Stimulated activated CD8-positive, alpha-beta memory T cell treated with anti-CD3 and anti-CD28 coated beads, Interleukin-15, amount 100 ng/mL, for 4 hours (primary cell): ENCODE measurements at regions not wholly inside any gene's neighbourhood (a gene's known extent, or its start where the extent isn't known, plus 50 kb on each side); places are given as distances from the start of the nearest gene placed in this dataset.
"Not testable (repeated sequence)": the region's sequence is repeated elsewhere in the genome, so short reads cannot be mapped to it uniquely, and the experiment has no call there.

Experiments
- DNase-seq, 2 donors: peaks; one replicate each; pipeline ENCODE4 v3.0.0-alpha.2; 2020; ENCODE audit warnings: low read depth in 2 of 2

GRCh38 chr2:17135619-17136018 is 382.6 kb downstream of the RAD51AP2 start:
- no peak for DNase-seq

DNA sequence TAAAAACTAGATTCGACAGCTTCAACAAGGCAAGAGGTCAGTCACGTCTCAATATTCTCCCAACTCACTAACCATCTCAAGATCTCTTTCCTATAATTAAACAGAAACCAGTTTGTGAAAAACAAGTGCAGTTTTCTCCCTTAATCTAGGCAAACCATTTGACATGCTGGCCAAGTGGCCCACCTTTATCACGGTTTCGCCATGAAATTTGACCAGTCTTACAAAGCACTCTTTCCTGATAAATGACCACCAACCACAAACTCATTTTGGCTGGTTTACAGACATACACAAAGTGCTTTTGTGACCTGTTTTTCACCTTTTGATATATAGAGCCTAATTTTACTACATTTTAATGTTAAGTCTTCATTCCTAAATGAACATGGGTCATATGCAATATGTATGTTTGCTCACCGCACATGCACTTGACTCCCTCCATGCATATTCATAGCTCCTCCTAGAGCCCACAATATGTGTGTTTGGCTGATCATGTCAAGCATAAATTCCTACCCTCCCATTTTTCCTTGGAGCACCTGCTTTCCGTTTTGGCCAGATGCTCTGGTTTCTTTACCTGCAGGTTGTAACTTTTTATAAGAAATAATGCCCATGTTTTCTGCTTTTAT is 385.1 kb downstream of the RAD51AP2 start:
- DNase-seq = no peak

GRCh38 chr2:17130627-17131026 is 387.6 kb downstream of the RAD51AP2 start:
- not testable (repeated sequence) for DNase-seq

- no peak for DNase-seq
These were observed 392.1 kb downstream of the RAD51AP2 start for GRCh38 chr2:17125989-17126620.

DNA sequence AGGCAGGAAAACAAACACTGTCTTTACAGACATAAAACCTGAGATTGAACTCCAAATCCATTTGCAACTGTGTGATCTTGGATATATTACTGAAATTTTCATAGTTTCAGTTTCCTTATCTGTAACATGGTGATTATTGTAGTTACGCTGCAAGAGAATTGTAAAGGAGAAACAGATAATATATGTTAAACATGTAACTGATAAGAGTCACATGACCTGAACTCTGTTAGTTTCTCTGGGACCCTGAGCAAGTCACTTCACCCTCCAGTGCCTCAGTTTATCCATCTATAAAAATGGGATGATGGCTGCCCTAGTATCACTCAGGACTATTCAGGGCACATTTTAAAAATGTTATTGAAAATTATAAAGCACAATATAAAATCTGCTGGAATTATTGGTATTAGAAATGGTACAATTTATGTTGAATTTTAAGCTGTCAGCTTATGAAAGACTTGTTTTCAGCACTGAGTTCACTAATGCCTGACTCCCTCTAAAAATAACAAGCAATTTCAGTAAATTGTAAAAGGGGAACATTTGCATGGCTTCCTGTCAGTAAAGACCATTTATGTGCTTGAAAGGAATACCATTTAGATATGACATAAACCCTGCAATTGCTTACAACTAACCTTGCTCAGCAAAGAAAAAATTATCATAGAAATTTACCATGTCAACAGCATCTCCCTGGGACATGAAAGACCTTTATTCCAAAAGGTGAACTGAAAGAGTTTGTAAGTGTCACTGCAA is 393.5 kb downstream of the RAD51AP2 start:
- no peak for DNase-seq

DNA sequence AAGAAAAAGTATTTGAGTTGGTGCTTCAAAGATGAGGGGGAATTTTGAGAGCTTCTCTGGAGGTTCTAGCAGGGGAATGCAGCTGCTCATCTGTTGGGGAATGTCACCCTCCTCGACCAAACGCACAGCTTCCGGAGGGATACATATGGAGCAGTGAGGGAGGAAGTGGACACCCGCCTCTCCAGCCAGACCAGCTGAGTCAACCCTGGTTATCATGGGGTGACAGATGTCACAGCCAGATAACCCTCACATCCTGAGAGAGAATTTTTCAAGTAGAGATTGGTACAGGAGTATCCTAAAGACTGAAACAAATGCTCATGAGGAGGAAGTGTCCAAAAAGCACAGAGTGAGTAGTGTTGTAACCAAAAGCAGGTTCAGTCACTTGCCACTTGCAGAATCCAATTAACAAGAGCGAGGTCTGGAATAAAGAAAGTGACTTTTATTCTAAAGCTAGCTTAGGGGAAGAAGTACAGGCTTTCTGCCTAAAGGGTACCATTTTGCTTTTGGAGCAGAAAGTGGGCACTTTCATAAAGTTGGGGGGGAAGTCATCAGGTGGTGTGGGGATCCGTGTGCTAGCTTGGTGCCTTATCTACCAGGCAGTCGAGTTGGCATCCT is 395.2 kb downstream of the RAD51AP2 start:
- no peak for DNase-seq

GRCh38 chr2:17115466-17115865 is 402.8 kb downstream of the RAD51AP2 start:
- DNase-seq = no peak

DNA sequence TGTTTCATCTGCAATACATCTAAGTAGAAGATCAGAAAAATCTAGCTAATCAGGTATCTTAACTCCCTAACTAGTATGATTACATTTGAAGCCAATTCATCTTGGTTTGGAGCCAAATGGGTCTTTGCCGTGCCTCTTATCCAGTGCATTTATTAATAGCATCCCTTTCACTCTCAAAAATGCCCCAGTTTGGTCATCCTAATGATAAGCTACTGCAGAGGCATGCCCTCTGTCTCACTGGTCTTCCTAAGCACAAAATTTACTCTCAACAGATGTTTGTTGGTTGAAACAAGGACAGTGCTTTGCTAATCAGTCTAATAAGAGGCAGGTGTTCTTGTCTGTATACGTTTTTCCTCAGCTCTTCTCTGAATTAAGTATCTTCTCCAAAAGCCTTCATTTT is 403.2 kb downstream of the RAD51AP2 start:
- no peak for DNase-seq

DNA sequence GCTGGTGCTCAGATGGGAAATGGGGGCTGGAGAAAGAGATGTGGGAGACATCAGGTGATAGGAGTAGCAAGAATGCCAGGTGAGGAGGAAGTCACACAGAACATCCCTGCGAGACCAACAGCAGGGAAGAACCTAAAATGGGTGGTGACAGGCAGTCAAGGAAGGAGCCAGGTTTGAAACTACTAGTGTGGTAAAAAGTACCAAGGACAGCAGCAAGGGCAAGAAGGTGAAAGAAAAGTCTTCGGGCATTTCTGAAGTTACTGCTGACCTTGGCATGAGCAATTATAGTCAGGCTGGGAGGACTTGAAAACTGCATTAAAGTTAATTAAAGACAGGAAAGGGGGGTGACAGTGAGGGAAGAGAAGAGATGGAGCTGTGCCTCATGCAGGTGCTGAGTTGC is 410.4 kb downstream of the RAD51AP2 start:
- no peak for DNase-seq

GRCh38 chr2:17107151-17107550 is 411.1 kb downstream of the RAD51AP2 start:
- no peak for DNase-seq

DNA sequence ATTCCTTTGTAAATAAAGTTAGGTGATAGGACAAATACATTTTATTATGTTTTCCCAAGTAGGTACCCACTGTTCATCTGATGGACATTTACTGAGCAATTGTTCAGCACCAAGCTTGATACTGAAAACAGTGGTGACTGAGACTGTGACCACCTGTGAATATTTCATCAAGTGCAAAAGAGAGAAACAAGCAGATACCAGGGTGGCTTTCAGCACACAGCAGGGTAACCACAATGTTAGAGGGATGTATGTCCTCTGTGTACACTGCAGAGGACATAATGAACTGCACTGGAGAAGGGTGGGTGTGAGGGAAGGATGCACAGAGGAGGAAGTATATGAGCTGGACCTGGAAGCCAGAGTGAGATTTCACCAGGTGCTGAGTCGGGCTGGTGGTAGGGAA is 411.8 kb downstream of the RAD51AP2 start:
- DNase-seq = no peak

DNA sequence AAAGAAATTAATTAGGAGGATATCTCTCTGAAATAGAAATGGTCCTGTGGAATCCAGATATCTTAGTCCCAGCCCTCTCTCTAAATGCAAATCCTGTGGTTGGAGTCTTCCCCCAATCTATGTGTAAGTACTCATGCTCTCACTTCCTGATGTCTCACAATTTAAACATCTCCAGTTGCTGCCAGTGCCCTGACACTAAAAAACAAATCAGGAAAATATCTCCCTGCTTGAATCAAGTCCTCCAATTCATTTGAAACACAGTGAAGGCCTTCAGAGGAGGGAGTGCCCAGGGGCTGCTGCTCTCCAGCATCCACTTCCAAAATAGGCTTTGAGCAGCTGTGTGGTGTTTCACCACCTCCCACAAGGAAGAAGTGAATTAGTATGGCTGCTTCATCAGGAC is 413.8 kb downstream of the RAD51AP2 start:
- DNase-seq = no peak

DNA sequence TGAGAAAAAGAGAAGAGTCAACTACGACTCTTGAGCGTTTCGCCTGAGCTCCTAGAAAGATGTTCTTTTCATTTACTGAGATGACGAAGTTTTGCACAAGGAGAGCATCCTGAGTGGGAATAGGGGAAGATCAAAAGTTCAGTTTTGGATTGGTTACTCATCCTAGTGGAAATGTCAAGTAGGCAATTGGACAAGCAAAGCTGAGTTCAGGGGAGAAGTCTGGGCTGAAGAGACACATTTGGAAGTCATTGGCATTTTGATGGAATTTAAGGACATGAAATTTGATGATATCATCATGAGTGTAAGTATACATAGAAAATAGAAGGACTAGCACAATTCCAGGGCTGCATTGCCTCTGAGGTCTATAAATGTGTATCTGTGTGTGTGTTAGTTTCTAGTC is 416.6 kb downstream of the RAD51AP2 start:
- no peak for DNase-seq

DNA sequence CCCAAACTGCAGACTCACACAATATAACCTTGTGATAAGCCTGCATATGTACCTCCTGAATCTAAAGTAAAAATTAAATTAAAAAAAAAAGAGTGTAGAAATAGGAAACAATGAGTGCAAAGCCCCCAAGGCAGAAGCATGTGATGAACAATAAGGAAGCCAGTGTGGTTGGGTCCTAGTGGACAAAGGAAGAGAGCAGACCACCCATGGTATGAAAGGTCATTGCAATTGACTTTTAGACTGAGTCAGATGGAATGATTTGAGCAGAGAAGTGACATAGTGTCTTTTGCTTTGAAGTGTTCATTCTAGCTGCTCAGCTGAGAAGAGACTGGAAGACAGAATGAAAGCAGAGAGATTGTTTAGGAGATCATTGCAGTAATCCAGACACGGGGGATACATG is 417.1 kb downstream of the RAD51AP2 start:
- no peak for DNase-seq

DNA sequence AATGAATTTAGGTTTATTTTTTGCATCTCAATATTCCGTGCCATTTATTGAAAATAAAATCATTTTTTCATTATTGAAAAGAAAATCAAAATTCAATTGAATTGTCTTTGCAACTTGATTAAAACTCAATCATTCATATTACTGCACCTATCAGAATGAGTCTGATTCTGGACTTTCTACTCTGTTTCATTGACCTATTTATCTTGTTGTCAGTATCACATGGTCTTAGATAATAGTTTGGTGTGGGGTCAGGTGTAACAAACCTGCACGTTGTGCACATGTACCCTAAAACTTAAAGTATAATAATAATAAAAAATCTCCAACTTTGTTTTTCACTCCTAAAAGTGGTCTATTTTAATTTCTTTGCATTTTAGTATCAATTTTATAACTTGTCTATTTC is 422.9 kb downstream of the RAD51AP2 start:
- DNase-seq = no peak

GRCh38 chr2:17093712-17094111 is 424.5 kb downstream of the RAD51AP2 start:
- DNase-seq = no peak

- DNase-seq = no peak
These were observed 421.4 kb upstream of the CYRIA start for GRCh38 chr2:17086990-17087389.

- no peak for DNase-seq
These were observed 420.0 kb upstream of the CYRIA start for GRCh38 chr2:17085546-17086202.

- DNase-seq = no peak
These were observed 419.2 kb upstream of the CYRIA start for GRCh38 chr2:17084877-17085276.

- no peak for DNase-seq
These were observed 418.3 kb upstream of the CYRIA start for GRCh38 chr2:17083902-17084301.

GRCh38 chr2:17079262-17079661 is 413.6 kb upstream of the CYRIA start:
- DNase-seq = no peak

GRCh38 chr2:17076533-17076932 is 410.9 kb upstream of the CYRIA start:
- DNase-seq = no peak
